ENCODE measurements at regions not wholly inside any gene's neighbourhood (a gene's known extent, or its start where the extent isn't known, plus 50 kb on each side); places are given as distances from the start of the nearest gene placed in this dataset.

- no peaks in the 10 kb centered on the region for H3K36me3 ChIP-seq (ENCODE audit: control insufficient read depth in 2 of 2, extremely low read depth in 1 of 2, insufficient read depth in 2 of 2, low read length in 2 of 2)
- peaks cover 0 to 2% of the 10 kb centered on the region in 2 experiments for H3K27me3 ChIP-seq (ENCODE audit: control insufficient read depth in 2 of 2, insufficient read depth in 2 of 2, low read length in 2 of 2)
- no peaks in the 10 kb centered on the region for H3K79me2 ChIP-seq (ENCODE audit: control insufficient read depth, insufficient read depth, low read length)
- TF ChIP-seq POLR2A (IDR thresholded peaks at IDR 0.05; ENCODE audit: low read depth, low read length) (no peak), MAX (IDR thresholded peaks at IDR 0.05; ENCODE audit: insufficient read depth, insufficient read length) (no peak), EZH2 (IDR thresholded peaks at IDR 0.05; ENCODE audit: borderline replicate concordance, low read depth, low read length, severe bottlenecking) (no peak), GATA2 (IDR thresholded peaks at IDR 0.05; ENCODE audit: insufficient read depth, insufficient read length, low read depth, low read length) (no peak), FOS (IDR thresholded peaks at IDR 0.05; ENCODE audit: borderline replicate concordance, insufficient read depth, low read length) (no peak), POLR2AphosphoS5 (IDR thresholded peaks at IDR 0.05; ENCODE audit: insufficient read depth, low read depth, low read length) (no peak)
- TF ChIP-seq, protein P1, sequence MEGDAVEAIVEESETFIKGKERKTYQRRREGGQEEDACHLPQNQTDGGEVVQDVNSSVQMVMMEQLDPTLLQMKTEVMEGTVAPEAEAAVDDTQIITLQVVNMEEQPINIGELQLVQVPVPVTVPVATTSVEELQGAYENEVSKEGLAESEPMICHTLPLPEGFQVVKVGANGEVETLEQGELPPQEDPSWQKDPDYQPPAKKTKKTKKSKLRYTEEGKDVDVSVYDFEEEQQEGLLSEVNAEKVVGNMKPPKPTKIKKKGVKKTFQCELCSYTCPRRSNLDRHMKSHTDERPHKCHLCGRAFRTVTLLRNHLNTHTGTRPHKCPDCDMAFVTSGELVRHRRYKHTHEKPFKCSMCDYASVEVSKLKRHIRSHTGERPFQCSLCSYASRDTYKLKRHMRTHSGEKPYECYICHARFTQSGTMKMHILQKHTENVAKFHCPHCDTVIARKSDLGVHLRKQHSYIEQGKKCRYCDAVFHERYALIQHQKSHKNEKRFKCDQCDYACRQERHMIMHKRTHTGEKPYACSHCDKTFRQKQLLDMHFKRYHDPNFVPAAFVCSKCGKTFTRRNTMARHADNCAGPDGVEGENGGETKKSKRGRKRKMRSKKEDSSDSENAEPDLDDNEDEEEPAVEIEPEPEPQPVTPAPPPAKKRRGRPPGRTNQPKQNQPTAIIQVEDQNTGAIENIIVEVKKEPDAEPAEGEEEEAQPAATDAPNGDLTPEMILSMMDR (IDR thresholded peaks at IDR 0.05; ENCODE audit: extremely low read depth in 1 of 2, insufficient read depth in 1 of 2, low read depth in 1 of 2, low read length in 2 of 2), result no peak
- H3K9me3 ChIP-seq (replicated peaks; ENCODE audit: control insufficient read depth, insufficient read depth, low read length), result no peaks in the 10 kb centered on the region
- H4K20me1 ChIP-seq (replicated peaks; ENCODE audit: control insufficient read depth, extremely low read depth, insufficient read depth, low read length), result no peaks in the 10 kb centered on the region
- no peak overlapping the region for H3K4me3 ChIP-seq (replicated peaks in 1 of 3; ENCODE audit: insufficient read depth in 1 of 3, low read depth in 1 of 3, low read length in 3 of 3)
- no peak overlapping the region for H3K9ac ChIP-seq (replicated peaks; ENCODE audit: extremely low read depth, insufficient read depth, low read length)
- dilution Hi-C loops (cut with MboI; ENCODE audit: extremely low pct_ligation_motif_present, low sequenced_read_pairs), result no loop called here
- BruUV-seq (replicated peaks), result no TSS peak
- H3K9me1 ChIP-seq (replicated peaks; ENCODE audit: control insufficient read depth, extremely low read depth, insufficient read depth, low read length), result no peaks in the 10 kb centered on the region
- H3K4me1 ChIP-seq (ENCODE audit: control insufficient read depth, extremely low read depth, insufficient read depth, low read length), result no peaks in the 10 kb centered on the region
- H3K4me2 ChIP-seq (ENCODE audit: insufficient read depth, low read length), result no peak overlapping the region
- no peak overlapping the region for H2AFZ ChIP-seq (ENCODE audit: low read depth, low read length)
- intact Hi-C loops (cut with micrococcal nuclease), result no loop called here
- FAIRE-seq, result no peak
- ChIA-PET POLR2A (no interaction called here), CTCF (no interaction called here)
- no peak overlapping the region for H3K27ac ChIP-seq (ENCODE audit: insufficient read depth, low read depth, low read length)
- no peak for DNase-seq (ENCODE audit: low read depth, low spot score)
Observed at GRCh38 chr20:40592941-40593340, 96.1 kb downstream of the MAFB start.
